GM12865 (cell line): ENCODE measurements at regions not wholly inside any gene's neighbourhood (a gene's known extent, or its start where the extent isn't known, plus 50 kb on each side); places are given as distances from the start of the nearest gene placed in this dataset.
A peak's percentile ranks its signal among the peaks of the same experiment; 100 is the strongest.

Experiments
- DNase-seq: peaks from one replicate; pipeline ENCODE4 v3.0.0; 2010; ENCODE audit warnings: low read depth
- H3K4me3 ChIP-seq: 2 replicates; pipeline ENCODE4 v1.5.1; 2011; ENCODE audit warnings: mild to moderate bottlenecking, low read depth, low read length, control low read depth
- CTCF ChIP-seq: IDR thresholded peaks from 2 replicates; pipeline ENCODE4 v1.5.1; 2011; ENCODE audit warnings: low read length, control low read depth, low read depth, inconsistent platforms; ENCODE audit not compliant: insufficient read depth; ENCODE audit errors: missing control alignments

GRCh38 chrX:120755066-120755846 is 120.4 kb downstream of the CT47B1 start:
- DNase-seq: peak; percentile 63
- H3K4me3 ChIP-seq: no peak overlapping the region
- TF ChIP-seq CTCF: no peak

- peak; percentile 36 for DNase-seq
- no peak overlapping the region for H3K4me3 ChIP-seq
- no peak for TF ChIP-seq CTCF
These were observed 122.0 kb downstream of the CT47B1 start for GRCh38 chrX:120753413-120754251.

GRCh38 chrX:120752431-120753082 is 122.7 kb upstream of the C1GALT1C1 start:
- no peak for DNase-seq
- no peak for TF ChIP-seq CTCF
- H3K4me3 ChIP-seq: no peak overlapping the region

- no peak for TF ChIP-seq CTCF
- no peak overlapping the region for H3K4me3 ChIP-seq
- DNase-seq: no peak
These were observed 121.8 kb upstream of the C1GALT1C1 start for GRCh38 chrX:120751683-120752082.

GRCh38 chrX:120750381-120750780 is 120.5 kb upstream of the C1GALT1C1 start:
- no peak overlapping the region for H3K4me3 ChIP-seq
- no peak for DNase-seq
- no peak for TF ChIP-seq CTCF

- TF ChIP-seq CTCF: no peak
- peak; percentile 59 for DNase-seq
- H3K4me3 ChIP-seq: no peak overlapping the region
These were observed 119.4 kb upstream of the C1GALT1C1 start for GRCh38 chrX:120749141-120749846.
